CD14-positive monocyte (primary cell): ENCODE measurements at regions not wholly inside any gene's neighbourhood (a gene's known extent, or its start where the extent isn't known, plus 50 kb on each side); places are given as distances from the start of the nearest gene placed in this dataset.

Experiments
- DNase-seq, 3 donors: peaks; one replicate each; pipeline ENCODE4 v3.0.0-alpha.2; 2011 to 2022
- H2AFZ ChIP-seq: 2 replicates; pipeline ENCODE4 v1.6.0; 2012; ENCODE audit warnings: mild to moderate bottlenecking, low read depth, low read length, inconsistent platforms; ENCODE audit not compliant: insufficient read depth, poor library complexity, severe bottlenecking
- H3K27ac ChIP-seq, 2 donors: 1 replicate in 1 of 2; 2 replicates in 1 of 2; pipeline ENCODE4 v1.5.1; 2012 to 2013; ENCODE audit warnings: low read length in 2 of 2, control low read depth in 1 of 2, inconsistent platforms in 1 of 2, low read depth in 1 of 2, mild to moderate bottlenecking in 1 of 2
- H3K27me3 ChIP-seq, 2 donors: one replicate each; pipeline versions ENCODE4 v1.6.0 to v1.6.1; 2011 to 2013; ENCODE audit warnings: low read length in 2 of 2; ENCODE audit not compliant: control insufficient read depth in 2 of 2, insufficient read depth in 2 of 2
- H3K36me3 ChIP-seq, 2 donors: replicated peaks in 1 of 2; 1 replicate in 1 of 2; 2 replicates in 1 of 2; pipeline versions ENCODE4 v1.5.1 to v1.6.1; 2012 to 2013; ENCODE audit warnings: low read length in 2 of 2, control low read depth in 1 of 2, inconsistent platforms in 1 of 2, mild to moderate bottlenecking in 1 of 2; ENCODE audit not compliant: insufficient read depth in 2 of 2, control insufficient read depth in 1 of 2
- H3K4me1 ChIP-seq, 2 donors: 1 replicate in 1 of 2; 2 replicates in 1 of 2; pipeline versions ENCODE4 v1.5.1 to v1.6.1; 2012 to 2013; ENCODE audit warnings: low read length in 2 of 2, control low read depth in 1 of 2, inconsistent platforms in 1 of 2, mild to moderate bottlenecking in 1 of 2, moderate library complexity in 1 of 2; ENCODE audit not compliant: insufficient read depth in 2 of 2, control insufficient read depth in 1 of 2
- H3K4me2 ChIP-seq: replicated peaks from 2 replicates; pipeline ENCODE3; 2012; ENCODE audit warnings: low read length, moderate library complexity, mild to moderate bottlenecking; ENCODE audit not compliant: poor library complexity, severe bottlenecking; ENCODE audit errors: extremely low read depth
- H3K4me3 ChIP-seq, 3 experiments: fragments of 200-600 bp in 1 of 3; sonication (generic) in 1 of 3; replicated peaks in 1 of 3; 1 replicate in 2 of 3; 2 replicates in 1 of 3; pipeline ENCODE4 v1.5.1; 2011 to 2013; ENCODE audit warnings: low read length in 3 of 3, mild to moderate bottlenecking in 3 of 3, control low read depth in 2 of 3, low read depth in 2 of 3, inconsistent platforms in 1 of 3, moderate library complexity in 1 of 3
- H3K79me2 ChIP-seq: 2 replicates; pipeline ENCODE4 v1.6.0; 2012; ENCODE audit warnings: mild to moderate bottlenecking, control low read depth, inconsistent platforms, low read length, moderate library complexity; ENCODE audit not compliant: insufficient read depth
- H3K9ac ChIP-seq: 2 replicates; pipeline ENCODE4 v1.6.0; 2017; ENCODE audit warnings: low read length, mild to moderate bottlenecking; ENCODE audit not compliant: insufficient read depth, poor library complexity, severe bottlenecking
- H3K9me3 ChIP-seq, 2 donors: replicated peaks in 1 of 2; 1 replicate in 1 of 2; 2 replicates in 1 of 2; pipeline versions ENCODE4 v1.5.1 to v1.6.1; 2012 to 2013; ENCODE audit warnings: low read length in 2 of 2, control low read depth in 1 of 2; ENCODE audit not compliant: control insufficient read depth in 1 of 2, insufficient read depth in 1 of 2
- H4K20me1 ChIP-seq: 2 replicates; pipeline ENCODE4 v1.6.0; 2012; ENCODE audit warnings: mild to moderate bottlenecking, low read length, control low read depth, moderate library complexity; ENCODE audit not compliant: insufficient read depth
- H3K27ac Mint-ChIP-seq, 7 donors: one replicate each; pipeline ENCODE4 v1.8.0; 2020; ENCODE audit warnings: mild to moderate bottlenecking in 7 of 7, mixed read lengths in 7 of 7, moderate library complexity in 6 of 7, inconsistent platforms in 2 of 7
- H3K27me3 Mint-ChIP-seq, 3 donors: one replicate each; pipeline ENCODE4 v1.8.0; 2021 to 2022; ENCODE audit warnings: low read depth in 3 of 3, mild to moderate bottlenecking in 3 of 3, mixed read lengths in 3 of 3, moderate library complexity in 3 of 3, inconsistent platforms in 1 of 3
- H3K36me3 Mint-ChIP-seq, 2 donors: one replicate each; pipeline ENCODE4 v1.8.0; 2020; ENCODE audit warnings: mixed read lengths in 2 of 2, inconsistent platforms in 1 of 2, mild to moderate bottlenecking in 1 of 2
- H3K4me1 Mint-ChIP-seq: one replicate; pipeline ENCODE4 v1.8.0; 2020; ENCODE audit warnings: mild to moderate bottlenecking, mixed read lengths
- H3K4me3 Mint-ChIP-seq, 2 donors: one replicate each; pipeline ENCODE4 v1.8.0; 2020; ENCODE audit warnings: mild to moderate bottlenecking in 2 of 2, mixed read lengths in 2 of 2, moderate library complexity in 1 of 2
- H3K9me3 Mint-ChIP-seq, 7 donors: one replicate each; pipeline ENCODE4 v1.8.0; 2020 to 2022; ENCODE audit warnings: mixed read lengths in 7 of 7, mild to moderate bottlenecking in 6 of 7, moderate library complexity in 6 of 7, inconsistent platforms in 2 of 7
- WGBS: methylation state at CpG from one replicate; pipeline ENCODE4 v1.1.5; 2013; ENCODE audit warnings: missing lambda C conversion rate; ENCODE audit not compliant: insufficient coverage; 5-methylcytosine and 5-hydroxymethylcytosine counted together
- intact Hi-C, 2 donors: fragments of 100-400 bp; cut with micrococcal nuclease; formaldehyde crosslinking; loops; one replicate each; pipeline versions ENCODE4 v1.15.0 to v1.15.1; 2023
- TF ChIP-seq, protein P1 (sequence below): fragments of 200-600 bp; IDR thresholded peaks from one replicate; pipeline ENCODE4 v1.8.0; 2022; ENCODE audit warnings: antibody characterized with exemption, mild to moderate bottlenecking

DNA sequence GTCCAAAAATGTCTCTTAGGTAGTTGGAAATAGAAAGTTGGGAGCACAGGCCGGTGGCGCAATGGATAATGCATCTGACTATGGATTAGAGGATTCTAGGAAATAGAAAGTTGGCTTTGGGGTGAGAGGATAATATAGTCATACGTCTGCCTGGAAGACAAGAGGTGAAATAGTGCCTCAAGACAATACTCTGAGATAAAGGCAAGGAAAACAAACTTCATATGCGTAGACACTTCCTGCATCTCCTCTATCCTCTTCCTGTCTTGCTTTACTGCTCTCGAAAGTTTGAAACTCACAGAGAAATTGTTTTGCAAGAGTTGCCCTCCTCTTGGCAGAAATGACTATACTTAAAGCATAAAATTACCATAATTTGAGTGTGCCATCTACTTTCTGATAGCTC lies 153.2 kb upstream of the FBXL7 start:
- H2AFZ ChIP-seq = no peak overlapping the region
- Mint-ChIP-seq H3K36me3 (no peaks in the 10 kb centered on the region), H3K4me1 (no peaks in the 10 kb centered on the region), H3K9me3 (peaks cover 0 to 18% (median 2%) of the 10 kb centered on the region in 7 donors), H3K4me3 (no peak overlapping the region), H3K27ac (no peak overlapping the region), H3K27me3 (no peaks in the 10 kb centered on the region)
- WGBS = 64% methylated on average over 3 of the region's 5 CpGs
- H3K36me3 ChIP-seq = no peaks in the 10 kb centered on the region
- H3K4me2 ChIP-seq = no peak overlapping the region
- H3K27ac ChIP-seq = no peak overlapping the region
- no peaks in the 10 kb centered on the region for H3K27me3 ChIP-seq
- no peaks in the 10 kb centered on the region for H3K79me2 ChIP-seq
- H3K4me3 ChIP-seq = no peak overlapping the region
- no peaks in the 10 kb centered on the region for H3K4me1 ChIP-seq
- H4K20me1 ChIP-seq = no peaks in the 10 kb centered on the region
- no peak overlapping the region for H3K9ac ChIP-seq
- intact Hi-C loops = no loop called here
- peaks cover 9 to 14% of the 10 kb centered on the region in 2 donors for H3K9me3 ChIP-seq
- DNase-seq = no peak
- TF ChIP-seq, protein P1, sequence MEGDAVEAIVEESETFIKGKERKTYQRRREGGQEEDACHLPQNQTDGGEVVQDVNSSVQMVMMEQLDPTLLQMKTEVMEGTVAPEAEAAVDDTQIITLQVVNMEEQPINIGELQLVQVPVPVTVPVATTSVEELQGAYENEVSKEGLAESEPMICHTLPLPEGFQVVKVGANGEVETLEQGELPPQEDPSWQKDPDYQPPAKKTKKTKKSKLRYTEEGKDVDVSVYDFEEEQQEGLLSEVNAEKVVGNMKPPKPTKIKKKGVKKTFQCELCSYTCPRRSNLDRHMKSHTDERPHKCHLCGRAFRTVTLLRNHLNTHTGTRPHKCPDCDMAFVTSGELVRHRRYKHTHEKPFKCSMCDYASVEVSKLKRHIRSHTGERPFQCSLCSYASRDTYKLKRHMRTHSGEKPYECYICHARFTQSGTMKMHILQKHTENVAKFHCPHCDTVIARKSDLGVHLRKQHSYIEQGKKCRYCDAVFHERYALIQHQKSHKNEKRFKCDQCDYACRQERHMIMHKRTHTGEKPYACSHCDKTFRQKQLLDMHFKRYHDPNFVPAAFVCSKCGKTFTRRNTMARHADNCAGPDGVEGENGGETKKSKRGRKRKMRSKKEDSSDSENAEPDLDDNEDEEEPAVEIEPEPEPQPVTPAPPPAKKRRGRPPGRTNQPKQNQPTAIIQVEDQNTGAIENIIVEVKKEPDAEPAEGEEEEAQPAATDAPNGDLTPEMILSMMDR = no peak

DNA sequence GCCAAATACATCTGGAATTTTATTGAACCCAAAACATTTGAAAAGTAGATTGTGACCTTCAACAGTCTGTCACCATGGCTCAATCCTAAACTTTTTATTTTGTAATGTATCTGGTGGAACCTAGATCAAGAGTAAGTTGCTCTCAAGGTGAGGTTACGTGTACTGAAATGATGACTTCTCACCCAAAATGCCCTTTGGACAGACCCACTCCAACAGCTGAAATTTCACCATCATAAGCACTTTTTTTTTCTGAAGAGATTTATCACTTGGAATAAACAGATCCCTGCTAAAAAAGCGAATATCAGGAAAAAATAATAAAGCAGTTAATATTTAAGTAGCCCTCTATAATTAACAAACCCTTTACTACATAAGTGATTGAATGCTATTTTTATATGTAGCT lies 155.0 kb upstream of the FBXL7 start:
- no peaks in the 10 kb centered on the region for H3K27me3 ChIP-seq
- no CpG with 5 or more reads among the region's 2 CpGs for WGBS
- no peak overlapping the region for H3K27ac Mint-ChIP-seq
- TF ChIP-seq, protein P1 = no peak
- no peak overlapping the region for H3K4me2 ChIP-seq
- H3K79me2 ChIP-seq = no peaks in the 10 kb centered on the region
- no peaks in the 10 kb centered on the region for H3K27me3 Mint-ChIP-seq
- no peak overlapping the region for H2AFZ ChIP-seq
- H3K36me3 Mint-ChIP-seq = no peaks in the 10 kb centered on the region
- no peaks in the 10 kb centered on the region for H3K4me1 Mint-ChIP-seq
- no peak overlapping the region for H3K4me3 ChIP-seq
- no peak for DNase-seq
- H3K9me3 ChIP-seq = peaks cover 17 to 24% of the 10 kb centered on the region in 2 donors
- intact Hi-C loops = no loop called here
- H3K36me3 ChIP-seq = no peaks in the 10 kb centered on the region
- no peaks in the 10 kb centered on the region for H4K20me1 ChIP-seq
- no peaks in the 10 kb centered on the region for H3K4me1 ChIP-seq
- peaks cover 0 to 23% (median 3%) of the 10 kb centered on the region in 7 donors for H3K9me3 Mint-ChIP-seq
- H3K4me3 Mint-ChIP-seq = no peak overlapping the region
- H3K27ac ChIP-seq = no peak overlapping the region
- no peak overlapping the region for H3K9ac ChIP-seq
